ENCODE measurements at regions not wholly inside any gene's neighbourhood (a gene's known extent, or its start where the extent isn't known, plus 50 kb on each side); places are given as distances from the start of the nearest gene placed in this dataset.
"Not testable (repeated sequence)": the region's sequence is repeated elsewhere in the genome, so short reads cannot be mapped to it uniquely, and the experiment has no call there.

- intact Hi-C loops (cut with DNase I): no loop called here
- DNase-seq: no peak
Observed at GRCh38 chr4:54593795-54594322, 63.9 kb upstream of the KIT start.

- intact Hi-C loops (cut with DNase I): no loop called here
- DNase-seq: no peak
Observed at GRCh38 chr4:54596201-54596600, 61.6 kb upstream of the KIT start.

GRCh38 chr4:54597678-54598077 lies 60.1 kb upstream of the KIT start:
- intact Hi-C loops (cut with DNase I); DNase-seq: not testable (repeated sequence)

- intact Hi-C loops (cut with DNase I); DNase-seq: not testable (repeated sequence)
Observed at GRCh38 chr4:54602175-54602574, 55.6 kb upstream of the KIT start.

- intact Hi-C loops (cut with DNase I): no loop called here
- DNase-seq: no peak
Observed at GRCh38 chr4:54607067-54607466, 50.7 kb upstream of the KIT start.

GRCh38 chr4:54607521-54607920 lies 50.2 kb upstream of the KIT start:
- no peak for DNase-seq
- intact Hi-C loops (cut with DNase I): no loop called here
